ENCODE measurements at regions not wholly inside any gene's neighbourhood (a gene's known extent, or its start where the extent isn't known, plus 50 kb on each side); places are given as distances from the start of the nearest gene placed in this dataset.

DNA sequence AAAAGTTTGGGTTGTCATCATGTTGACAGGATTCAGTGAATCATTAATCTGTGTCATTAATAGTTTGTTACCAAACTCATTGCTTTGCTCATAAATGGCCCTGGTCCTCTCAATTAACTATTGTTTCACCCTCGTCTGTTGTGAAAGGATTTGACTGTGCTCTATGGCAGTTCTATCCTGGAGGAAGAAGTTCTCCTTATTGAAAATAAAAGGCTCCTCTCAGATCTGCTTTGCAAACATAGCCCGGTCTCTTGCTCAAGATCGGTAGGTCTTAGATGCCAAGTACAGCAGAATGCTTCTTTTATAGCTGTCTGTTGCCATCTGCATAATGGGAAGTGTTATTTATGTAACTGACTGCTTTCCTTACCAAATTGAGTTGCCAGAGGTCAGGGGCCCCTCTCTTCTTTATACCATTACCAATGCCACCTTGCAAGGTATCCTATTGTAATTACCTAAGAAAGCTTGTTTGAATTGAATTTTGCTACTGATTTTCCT lies 146.5 kb downstream of the EBLN2 start:
- Mint-ChIP-seq H3K4me3 (ENCODE audit: unreplicated experiment) (no peak overlapping the region), H3K27ac (ENCODE audit: unreplicated experiment) (no peak overlapping the region), H3K9me3 (ENCODE audit: unreplicated experiment) (peaks cover 9% of the 10 kb centered on the region), H3K4me1 (ENCODE audit: low read depth, unreplicated experiment) (peaks cover 24% of the 10 kb centered on the region), H3K27me3 (ENCODE audit: unreplicated experiment) (peaks cover 1% of the 10 kb centered on the region), H3K36me3 (ENCODE audit: unreplicated experiment) (no peaks in the 10 kb centered on the region)
- TF ChIP-seq, protein P1, sequence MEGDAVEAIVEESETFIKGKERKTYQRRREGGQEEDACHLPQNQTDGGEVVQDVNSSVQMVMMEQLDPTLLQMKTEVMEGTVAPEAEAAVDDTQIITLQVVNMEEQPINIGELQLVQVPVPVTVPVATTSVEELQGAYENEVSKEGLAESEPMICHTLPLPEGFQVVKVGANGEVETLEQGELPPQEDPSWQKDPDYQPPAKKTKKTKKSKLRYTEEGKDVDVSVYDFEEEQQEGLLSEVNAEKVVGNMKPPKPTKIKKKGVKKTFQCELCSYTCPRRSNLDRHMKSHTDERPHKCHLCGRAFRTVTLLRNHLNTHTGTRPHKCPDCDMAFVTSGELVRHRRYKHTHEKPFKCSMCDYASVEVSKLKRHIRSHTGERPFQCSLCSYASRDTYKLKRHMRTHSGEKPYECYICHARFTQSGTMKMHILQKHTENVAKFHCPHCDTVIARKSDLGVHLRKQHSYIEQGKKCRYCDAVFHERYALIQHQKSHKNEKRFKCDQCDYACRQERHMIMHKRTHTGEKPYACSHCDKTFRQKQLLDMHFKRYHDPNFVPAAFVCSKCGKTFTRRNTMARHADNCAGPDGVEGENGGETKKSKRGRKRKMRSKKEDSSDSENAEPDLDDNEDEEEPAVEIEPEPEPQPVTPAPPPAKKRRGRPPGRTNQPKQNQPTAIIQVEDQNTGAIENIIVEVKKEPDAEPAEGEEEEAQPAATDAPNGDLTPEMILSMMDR (IDR thresholded peaks at IDR 0.05; ENCODE audit: partially characterized antibody, unreplicated experiment): no peak
- no peak for DNase-seq

DNA sequence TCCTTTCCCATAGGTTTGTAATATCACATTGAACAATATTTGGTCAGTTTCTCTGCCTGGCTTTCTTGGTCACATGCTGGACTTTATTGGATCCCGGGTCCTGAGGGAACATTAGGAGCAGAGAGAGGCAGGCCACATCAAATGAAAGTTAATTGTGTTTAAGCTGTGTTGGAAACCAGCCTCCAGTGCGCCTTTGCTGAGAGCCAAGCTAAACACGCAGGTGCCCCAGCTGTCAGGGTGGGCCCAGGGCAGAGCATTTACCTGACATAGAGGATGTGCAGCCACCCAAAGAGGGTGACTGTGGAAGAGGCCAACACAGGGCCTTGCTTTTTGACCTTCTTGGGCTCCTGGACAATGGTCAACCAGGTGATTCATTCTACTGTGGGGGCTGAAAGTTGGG lies 149.3 kb downstream of the EBLN2 start:
- Mint-ChIP-seq H3K36me3 (ENCODE audit: unreplicated experiment) (no peaks in the 10 kb centered on the region), H3K4me3 (ENCODE audit: unreplicated experiment) (peak overlapping the region; percentile 4), H3K27me3 (ENCODE audit: unreplicated experiment) (peaks cover 1% of the 10 kb centered on the region), H3K9me3 (ENCODE audit: unreplicated experiment) (peaks cover 3% of the 10 kb centered on the region), H3K27ac (ENCODE audit: unreplicated experiment) (peak overlapping the region; percentile 6), H3K4me1 (ENCODE audit: low read depth, unreplicated experiment) (peaks cover 20% of the 10 kb centered on the region)
- TF ChIP-seq, protein P1 (IDR thresholded peaks at IDR 0.05; ENCODE audit: partially characterized antibody, unreplicated experiment): no peak
- DNase-seq: peak; percentile 25

DNA sequence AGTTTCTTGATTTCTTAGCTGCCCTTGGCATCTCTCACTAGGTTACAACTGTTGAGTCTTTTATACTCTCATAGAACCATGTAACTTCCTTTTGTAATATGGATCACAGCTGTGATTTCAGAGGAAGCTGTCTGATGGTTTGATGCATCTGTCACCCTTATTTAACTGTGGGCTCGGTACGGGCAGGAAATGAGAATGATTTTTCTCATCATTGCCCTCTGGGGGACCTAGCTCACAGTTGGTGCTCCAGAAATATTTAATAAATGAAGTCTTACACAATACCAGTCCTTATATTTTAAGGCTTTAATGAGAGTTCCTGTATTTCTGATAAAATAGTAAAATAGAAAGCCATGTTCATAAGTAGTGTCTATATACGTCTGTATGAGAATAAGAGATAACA lies 151.2 kb downstream of the EBLN2 start:
- no peak overlapping the region for H3K27ac Mint-ChIP-seq (ENCODE audit: unreplicated experiment)
- peaks cover 1% of the 10 kb centered on the region for H3K27me3 Mint-ChIP-seq (ENCODE audit: unreplicated experiment)
- no peak for DNase-seq
- no peaks in the 10 kb centered on the region for H3K36me3 Mint-ChIP-seq (ENCODE audit: unreplicated experiment)
- peaks cover 13% of the 10 kb centered on the region for H3K4me1 Mint-ChIP-seq (ENCODE audit: low read depth, unreplicated experiment)
- H3K4me3 Mint-ChIP-seq (ENCODE audit: unreplicated experiment): no peak overlapping the region
- TF ChIP-seq, protein P1 (IDR thresholded peaks at IDR 0.05; ENCODE audit: partially characterized antibody, unreplicated experiment): no peak
- H3K9me3 Mint-ChIP-seq (ENCODE audit: unreplicated experiment): peaks cover 1% of the 10 kb centered on the region

DNA sequence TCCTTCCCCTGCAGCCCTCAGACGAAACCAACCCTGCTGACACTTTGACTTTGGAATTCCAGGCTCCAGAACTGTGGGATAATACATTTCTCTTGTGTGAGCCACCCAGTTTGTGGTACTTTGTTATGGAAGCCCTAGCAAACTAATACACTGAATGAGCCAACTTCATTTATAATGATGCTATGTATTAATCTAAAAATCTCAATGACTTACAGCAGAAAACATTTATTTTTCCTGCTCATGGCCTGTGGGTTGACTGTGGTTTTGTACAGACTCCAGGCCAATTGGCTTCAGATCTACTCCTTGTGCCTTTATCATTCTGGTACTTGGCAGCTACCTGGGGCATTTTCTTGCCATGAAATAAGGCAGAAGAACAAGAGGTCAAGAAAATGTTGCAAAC lies 152.4 kb downstream of the EBLN2 start:
- H3K27ac Mint-ChIP-seq (ENCODE audit: unreplicated experiment): no peak overlapping the region
- no peak for DNase-seq
- peaks cover 1% of the 10 kb centered on the region for H3K27me3 Mint-ChIP-seq (ENCODE audit: unreplicated experiment)
- H3K9me3 Mint-ChIP-seq (ENCODE audit: unreplicated experiment): peaks cover 1% of the 10 kb centered on the region
- H3K4me1 Mint-ChIP-seq (ENCODE audit: low read depth, unreplicated experiment): peaks cover 13% of the 10 kb centered on the region
- no peak overlapping the region for H3K4me3 Mint-ChIP-seq (ENCODE audit: unreplicated experiment)
- H3K36me3 Mint-ChIP-seq (ENCODE audit: unreplicated experiment): no peaks in the 10 kb centered on the region
- TF ChIP-seq, protein P1 (IDR thresholded peaks at IDR 0.05; ENCODE audit: partially characterized antibody, unreplicated experiment): no peak

GRCh38 chr3:73214846-73215245 lies 153.4 kb downstream of the EBLN2 start:
- Mint-ChIP-seq H3K9me3 (ENCODE audit: unreplicated experiment) (peaks cover 1% of the 10 kb centered on the region), H3K27ac (ENCODE audit: unreplicated experiment) (no peak overlapping the region)
- TF ChIP-seq, protein P1 (IDR thresholded peaks at IDR 0.05; ENCODE audit: partially characterized antibody, unreplicated experiment): no peak

More at GRCh38 chr3:73214846-73215245, 153.4 kb downstream of the EBLN2 start:
- DNase-seq: no peak
- no peak overlapping the region for H3K4me3 Mint-ChIP-seq (ENCODE audit: unreplicated experiment)
- H3K36me3 Mint-ChIP-seq (ENCODE audit: unreplicated experiment): no peaks in the 10 kb centered on the region
- H3K4me1 Mint-ChIP-seq (ENCODE audit: low read depth, unreplicated experiment): peaks cover 13% of the 10 kb centered on the region
- H3K27me3 Mint-ChIP-seq (ENCODE audit: unreplicated experiment): no peaks in the 10 kb centered on the region
